Panc1 (cell line): ENCODE measurements at regions not wholly inside any gene's neighbourhood (a gene's known extent, or its start where the extent isn't known, plus 50 kb on each side); places are given as distances from the start of the nearest gene placed in this dataset.

Experiments used
- ATAC-seq: fragments of 200-7000 bp; cut with Tn5 transposase; 2 replicates; pipeline ENCODE4 v1.9.1; 2020; ENCODE audit warnings: mild to moderate bottlenecking, moderate library complexity
- BruUV-seq: library from RNA; stranded (reverse); fragments of 400-500 nt; replicated peaks from 2 replicates; lab custom pipeline; 2021; lab: Mats Ljungman, UMichigan
- CTCF ChIA-PET: fragments of 300-600 bp; sonication (Branson Sonifier 250); formaldehyde crosslinking; loops from one replicate; lab custom pipeline; 2022; ENCODE audit warnings: antibody characterized with exemption; lab: Charles Lee
- POLR2A ChIA-PET: fragments of 300-600 bp; sonication (Branson Sonifier 250); formaldehyde crosslinking; loops from one replicate; lab custom pipeline; 2022; ENCODE audit warnings: antibody characterized with exemption; lab: Charles Lee
- DNase-seq: peaks from one replicate; pipeline ENCODE4 v3.0.0-alpha.2; 2010; ENCODE audit warnings: low read depth, low spot score
- H3K27ac ChIP-seq: 2 replicates; pipeline ENCODE4 v1.5.1; 2011; ENCODE audit warnings: mild to moderate bottlenecking, low read length, inconsistent platforms
- H3K27me3 ChIP-seq: fragments of 200-500 bp; sonication (Bioruptor generic); 2 replicates; pipeline ENCODE4 v1.6.0; 2014; ENCODE audit warnings: low read length, inconsistent platforms; ENCODE audit not compliant: control insufficient read depth, insufficient read depth
- H3K36me3 ChIP-seq: fragments of 200-500 bp; sonication (Bioruptor generic); 2 replicates; pipeline ENCODE4 v1.5.1; 2014; ENCODE audit warnings: inconsistent platforms, mild to moderate bottlenecking, low read length, moderate library complexity; ENCODE audit not compliant: control insufficient read depth, insufficient read depth
- H3K4me1 ChIP-seq: 2 replicates; pipeline ENCODE4 v1.5.1; 2011; ENCODE audit warnings: inconsistent platforms, mild to moderate bottlenecking, low read length, moderate library complexity; ENCODE audit not compliant: control insufficient read depth, insufficient read depth
- H3K4me3 ChIP-seq, 2 experiments: 2 replicates each; pipeline ENCODE4 v1.5.1; 2011 to 2012; ENCODE audit warnings: low read depth in 2 of 2, low read length in 2 of 2, mild to moderate bottlenecking in 2 of 2, inconsistent platforms in 1 of 2, moderate library complexity in 1 of 2
- H3K9me3 ChIP-seq: fragments of 200-500 bp; sonication (Bioruptor generic); 2 replicates; pipeline ENCODE4 v1.5.1; 2014; ENCODE audit warnings: low read depth, mild to moderate bottlenecking, inconsistent platforms, low read length, moderate library complexity; ENCODE audit not compliant: control insufficient read depth, insufficient read depth
- CTCF ChIP-seq: fragments of 450-650 bp; IDR thresholded peaks from 2 replicates; pipeline ENCODE4 v1.5.1; 2017; ENCODE audit warnings: mild to moderate bottlenecking
- POLR2AphosphoS5 ChIP-seq: IDR thresholded peaks from 2 replicates; pipeline ENCODE4 v1.6.1; 2012; ENCODE audit warnings: mild to moderate bottlenecking, low read depth, low read length, moderate library complexity
- REST ChIP-seq, 2 experiments: IDR thresholded peaks; 2 replicates each; pipeline ENCODE4 v1.6.1; 2011 to 2012; ENCODE audit warnings: low read depth in 2 of 2, control low read depth in 1 of 2, low read length in 1 of 2, mild to moderate bottlenecking in 1 of 2, moderate library complexity in 1 of 2; ENCODE audit not compliant: insufficient read depth in 1 of 2
- SIN3A ChIP-seq: IDR thresholded peaks from 2 replicates; pipeline ENCODE4 v1.6.1; 2012; ENCODE audit warnings: low read depth, mild to moderate bottlenecking, low read length, moderate library complexity, borderline replicate concordance; ENCODE audit not compliant: insufficient read depth
- TCF7L2 ChIP-seq: IDR thresholded peaks from 2 replicates; pipeline ENCODE4 v1.6.1; 2011; ENCODE audit warnings: mild to moderate bottlenecking, low read depth, low read length, inconsistent platforms
- in situ Hi-C: cut with HindIII; loops from 2 replicates; pipeline ENCODE4 v1.10.0; 2016; ENCODE audit warnings: low sequenced_read_pairs, low pct_unique_long_range_greater_than_20kb
- intact Hi-C: fragments of 100-400 bp; cut with micrococcal nuclease; formaldehyde crosslinking; loops from one replicate; pipeline ENCODE4 v1.10.0; 2022; ENCODE audit not compliant: unreplicated experiment

- no peak overlapping the region for H3K4me3 ChIP-seq
- ATAC-seq (no peak), DNase-seq (no peak)
- in situ Hi-C loops, result no loop called here
- no peaks in the 10 kb centered on the region for H3K36me3 ChIP-seq
- no peak overlapping the region for H3K27ac ChIP-seq
- no peaks in the 10 kb centered on the region for H3K4me1 ChIP-seq
- ChIA-PET CTCF (no interaction called here), POLR2A (no interaction called here)
- TF ChIP-seq TCF7L2 (no peak), POLR2AphosphoS5 (no peak), REST (IDR thresholded peaks at IDR 0.05; ENCODE audit: insufficient read depth in 1 of 2, low read depth in 2 of 2, low read length in 1 of 2) (no peak), SIN3A (no peak)
- intact Hi-C loops, result no loop called here
- H3K9me3 ChIP-seq, result no peaks in the 10 kb centered on the region
- no peaks in the 10 kb centered on the region for H3K27me3 ChIP-seq
- no TSS peak for BruUV-seq
These were observed 154.0 kb downstream of the TMEM26 start for GRCh38 chr10:61299156-61299555.

GRCh38 chr10:61298194-61298593, 155.0 kb downstream of the TMEM26 start:
- no peak for ATAC-seq
- BruUV-seq, result no TSS peak
- Histone ChIP-seq H3K4me3 (no peak overlapping the region), H3K9me3 (no peaks in the 10 kb centered on the region), H3K36me3 (no peaks in the 10 kb centered on the region), H3K27ac (no peak overlapping the region), H3K27me3 (no peaks in the 10 kb centered on the region), H3K4me1 (no peaks in the 10 kb centered on the region)
- no peak for DNase-seq
- TF ChIP-seq TCF7L2, result no peak
- TF ChIP-seq POLR2AphosphoS5, result no peak
- TF ChIP-seq SIN3A, result no peak
- no peak for TF ChIP-seq CTCF
- no peak for TF ChIP-seq REST (IDR thresholded peaks at IDR 0.05; ENCODE audit: insufficient read depth in 1 of 2, low read depth in 2 of 2, low read length in 1 of 2)
- intact Hi-C loops, result no loop called here
- ChIA-PET POLR2A (no interaction called here), CTCF (no interaction called here)
- in situ Hi-C loops, result no loop called here
